GM19043 (cell line): ENCODE measurements at regions not wholly inside any gene's neighbourhood (a gene's known extent, or its start where the extent isn't known, plus 50 kb on each side); places are given as distances from the start of the nearest gene placed in this dataset.
"Not testable (repeated sequence)": the region's sequence is repeated elsewhere in the genome, so short reads cannot be mapped to it uniquely, and the experiment has no call there.

ENCODE experiments used
- ATAC-seq: cut with Tn5 transposase; IDR thresholded peaks from one replicate; pipeline ENCODE4 v1.9.1; 2021; ENCODE audit warnings: low read depth; ENCODE audit not compliant: unreplicated experiment

DNA sequence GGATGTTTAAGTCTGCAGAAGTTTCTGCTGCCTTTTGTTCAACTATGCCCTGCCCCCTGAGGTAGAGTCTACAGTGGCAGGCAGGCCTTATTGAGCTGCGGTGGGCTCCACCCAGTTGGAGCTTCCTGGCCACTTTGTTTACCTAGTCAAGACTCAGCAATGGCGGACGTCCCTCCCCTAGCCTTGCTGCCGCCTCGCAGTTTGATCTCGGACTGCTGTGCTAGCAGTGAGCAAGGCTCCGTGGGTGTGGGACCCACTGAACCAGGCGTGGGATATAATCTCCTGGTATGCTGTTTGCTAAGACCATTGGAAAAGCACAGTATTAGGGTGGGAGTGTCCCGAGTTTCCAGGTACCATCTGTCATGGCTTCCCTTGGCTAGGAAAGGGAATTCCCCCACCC is 79.4 kb upstream of the RPS6KA6 start:
- not testable (repeated sequence) for ATAC-seq

DNA sequence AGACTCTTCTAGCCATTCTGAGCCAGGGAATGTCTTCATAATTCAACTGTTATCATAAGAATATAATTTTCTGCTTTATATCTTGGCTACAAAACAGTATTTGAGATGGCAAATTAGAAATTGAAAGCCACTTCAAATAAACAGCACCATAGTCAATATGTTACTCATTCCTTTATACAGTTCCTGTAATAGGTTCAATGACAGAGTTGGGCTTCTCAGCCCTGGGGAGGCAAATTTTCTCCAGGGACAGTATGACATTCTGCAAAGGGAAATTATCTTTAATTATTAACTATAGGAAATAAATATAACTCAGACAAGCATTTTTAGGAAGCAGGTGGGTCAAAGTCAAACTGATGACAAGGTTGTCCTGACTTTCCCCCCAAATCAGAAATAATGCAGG is 71.9 kb upstream of the RPS6KA6 start:
- no peak for ATAC-seq

DNA sequence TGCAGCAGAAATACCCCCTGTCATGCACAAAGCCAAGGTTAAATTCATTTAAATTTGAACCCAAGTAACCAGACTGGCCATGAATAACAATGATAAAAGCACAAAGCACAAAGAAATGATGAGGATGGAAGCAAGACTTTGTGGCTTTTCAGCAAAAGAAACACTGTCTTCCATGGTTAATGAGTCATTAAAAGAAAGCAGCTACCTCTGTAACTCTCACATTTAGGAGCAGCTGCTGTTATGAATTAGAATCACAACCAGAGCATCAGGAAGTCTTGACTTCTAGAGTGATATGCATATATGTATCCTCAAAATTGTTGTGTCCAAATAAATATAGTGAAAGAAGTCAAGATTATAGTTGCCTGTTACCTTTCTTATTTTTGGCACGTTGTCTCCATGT is 70.7 kb upstream of the RPS6KA6 start:
- ATAC-seq = peak; percentile 59

DNA sequence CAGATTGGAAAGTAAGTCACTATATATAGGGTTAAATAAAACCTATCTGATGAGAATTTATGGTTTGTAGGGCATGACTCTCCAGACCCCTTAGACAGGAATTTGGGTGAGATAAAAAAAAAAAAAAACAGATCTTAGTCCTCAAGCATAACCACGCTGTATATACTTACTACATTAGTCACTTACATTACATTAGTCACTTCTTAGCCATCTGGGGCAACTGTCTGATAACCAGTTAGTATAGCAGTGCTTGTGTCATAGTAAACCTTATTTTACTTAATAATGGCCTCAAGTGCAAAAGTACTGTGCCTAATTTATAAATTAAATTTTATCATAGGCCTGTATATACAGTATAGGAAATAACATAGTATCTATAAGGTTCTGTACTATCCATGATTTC is 60.2 kb upstream of the RPS6KA6 start:
- ATAC-seq = no peak

- ATAC-seq = no peak
Measured at GRCh38 chrX:84240848-84241565, 53.0 kb upstream of the RPS6KA6 start.
